ENCODE measurements at regions not wholly inside any gene's neighbourhood (a gene's known extent, or its start where the extent isn't known, plus 50 kb on each side); places are given as distances from the start of the nearest gene placed in this dataset.

- H3K4me1 Mint-ChIP-seq (ENCODE audit: unreplicated experiment) = peaks cover 4% of the 10 kb centered on the region
- H3K27me3 Mint-ChIP-seq = no peaks in the 10 kb centered on the region
- H3K27ac Mint-ChIP-seq = no peak overlapping the region
- DNase-seq (ENCODE audit: extremely low spot score, unreplicated experiment) = no peak
- H3K9me3 Mint-ChIP-seq = no peaks in the 10 kb centered on the region
- no peak overlapping the region for H3K4me3 Mint-ChIP-seq
- TF ChIP-seq CTCF (conservative IDR thresholded peaks at IDR 0.05) = no peak
- H3K36me3 Mint-ChIP-seq = no peaks in the 10 kb centered on the region
Observed at GRCh38 chr3:152054315-152054714, 180.9 kb downstream of the SUCNR1 start.

- H3K27me3 Mint-ChIP-seq = no peaks in the 10 kb centered on the region
- H3K36me3 Mint-ChIP-seq = no peaks in the 10 kb centered on the region
- no peak overlapping the region for H3K4me3 Mint-ChIP-seq
- no peaks in the 10 kb centered on the region for H3K9me3 Mint-ChIP-seq
- H3K27ac Mint-ChIP-seq = no peak overlapping the region
- no peak for TF ChIP-seq CTCF (conservative IDR thresholded peaks at IDR 0.05)
- DNase-seq (ENCODE audit: extremely low spot score, unreplicated experiment) = no peak
- peaks cover 4% of the 10 kb centered on the region for H3K4me1 Mint-ChIP-seq (ENCODE audit: unreplicated experiment)
Observed at GRCh38 chr3:152056073-152056472, 182.6 kb downstream of the SUCNR1 start.

GRCh38 chr3:152056481-152056880, 183.0 kb downstream of the SUCNR1 start:
- H3K4me1 Mint-ChIP-seq (ENCODE audit: unreplicated experiment) = peaks cover 1% of the 10 kb centered on the region
- DNase-seq (ENCODE audit: extremely low spot score, unreplicated experiment) = no peak
- H3K9me3 Mint-ChIP-seq = no peaks in the 10 kb centered on the region
- no peak overlapping the region for H3K4me3 Mint-ChIP-seq
- no peak overlapping the region for H3K27ac Mint-ChIP-seq
- no peaks in the 10 kb centered on the region for H3K27me3 Mint-ChIP-seq
- no peak for TF ChIP-seq CTCF (conservative IDR thresholded peaks at IDR 0.05)
- no peaks in the 10 kb centered on the region for H3K36me3 Mint-ChIP-seq

GRCh38 chr3:152056987-152057386, 183.5 kb downstream of the SUCNR1 start:
- DNase-seq (ENCODE audit: extremely low spot score, unreplicated experiment) = no peak
- Mint-ChIP-seq H3K9me3 (no peaks in the 10 kb centered on the region), H3K4me1 (ENCODE audit: unreplicated experiment) (no peaks in the 10 kb centered on the region), H3K27ac (no peak overlapping the region), H3K27me3 (no peaks in the 10 kb centered on the region), H3K4me3 (no peak overlapping the region), H3K36me3 (no peaks in the 10 kb centered on the region)
- no peak for TF ChIP-seq CTCF (conservative IDR thresholded peaks at IDR 0.05)

GRCh38 chr3:152058856-152059255, 185.4 kb downstream of the SUCNR1 start:
- H3K4me1 Mint-ChIP-seq (ENCODE audit: unreplicated experiment) = no peaks in the 10 kb centered on the region
- no peaks in the 10 kb centered on the region for H3K36me3 Mint-ChIP-seq
- H3K27me3 Mint-ChIP-seq = no peaks in the 10 kb centered on the region
- no peak for TF ChIP-seq CTCF (conservative IDR thresholded peaks at IDR 0.05)
- no peak overlapping the region for H3K4me3 Mint-ChIP-seq
- H3K9me3 Mint-ChIP-seq = no peaks in the 10 kb centered on the region
- no peak for DNase-seq (ENCODE audit: extremely low spot score, unreplicated experiment)
- no peak overlapping the region for H3K27ac Mint-ChIP-seq

- no peak overlapping the region for H3K4me3 Mint-ChIP-seq
- DNase-seq (ENCODE audit: extremely low spot score, unreplicated experiment) = no peak
- no peaks in the 10 kb centered on the region for H3K4me1 Mint-ChIP-seq (ENCODE audit: unreplicated experiment)
- TF ChIP-seq CTCF (conservative IDR thresholded peaks at IDR 0.05) = no peak
- no peaks in the 10 kb centered on the region for H3K9me3 Mint-ChIP-seq
- H3K27me3 Mint-ChIP-seq = no peaks in the 10 kb centered on the region
- no peak overlapping the region for H3K27ac Mint-ChIP-seq
- no peaks in the 10 kb centered on the region for H3K36me3 Mint-ChIP-seq
Observed at GRCh38 chr3:152060701-152061100, 187.3 kb downstream of the SUCNR1 start.
